Neutrophil (primary cell): ENCODE measurements at regions not wholly inside any gene's neighbourhood (a gene's known extent, or its start where the extent isn't known, plus 50 kb on each side); places are given as distances from the start of the nearest gene placed in this dataset.
A peak's percentile ranks its signal among the peaks of the same experiment; 100 is the strongest.

Source experiments
- H3K27ac ChIP-seq: fragments of 200-600 bp; sonication (generic); 2 replicates; pipeline ENCODE4 v1.5.1; 2016; ENCODE audit warnings: mild to moderate bottlenecking, moderate library complexity
- H3K27me3 ChIP-seq: fragments of 200-600 bp; sonication (generic); 2 replicates; pipeline ENCODE4 v1.6.0; 2016; ENCODE audit warnings: mild to moderate bottlenecking
- H3K36me3 ChIP-seq: fragments of 200-600 bp; sonication (generic); 2 replicates; pipeline ENCODE4 v1.5.1; 2017
- H3K4me1 ChIP-seq, 2 experiments: fragments of 200-600 bp in 1 of 2; sonication (generic) in 1 of 2; 1 replicate in 1 of 2; 2 replicates in 1 of 2; pipeline versions ENCODE4 v1.5.1 to v1.6.1; 2013 to 2016; ENCODE audit warnings: low read depth in 1 of 2, low read length in 1 of 2, mild to moderate bottlenecking in 1 of 2, moderate library complexity in 1 of 2; ENCODE audit not compliant: control insufficient read depth in 1 of 2, insufficient read depth in 1 of 2
- H3K4me3 ChIP-seq, 2 experiments: fragments of 200-600 bp in 1 of 2; sonication (generic) in 1 of 2; 1 replicate in 1 of 2; 2 replicates in 1 of 2; pipeline ENCODE4 v1.5.1; 2013 to 2016; ENCODE audit warnings: low read depth in 1 of 2, low read length in 1 of 2, mild to moderate bottlenecking in 1 of 2, moderate library complexity in 1 of 2
- H3K9me3 ChIP-seq: fragments of 200-600 bp; sonication (generic); 2 replicates; pipeline ENCODE4 v1.5.1; 2016
- CTCF ChIP-seq: fragments of 200-600 bp; sonication (generic); IDR thresholded peaks from 2 replicates; pipeline ENCODE4 v1.5.1; 2016; ENCODE audit warnings: antibody characterized with exemption

GRCh38 chr2:48108455-48108854, 202.2 kb upstream of the FBXO11 start:
- no peak overlapping the region for H3K27ac ChIP-seq

GRCh38 chr2:48109491-48110204, 203.3 kb upstream of the FBXO11 start:
- Histone ChIP-seq H3K27ac (no peak overlapping the region), H3K27me3 (no peaks in the 10 kb centered on the region), H3K4me3 (no peak overlapping the region), H3K4me1 (peaks cover 47 to 48% of the 10 kb centered on the region in 2 experiments), H3K36me3 (no peaks in the 10 kb centered on the region), H3K9me3 (no peaks in the 10 kb centered on the region)
- no peak for TF ChIP-seq CTCF

More at GRCh38 chr2:48108455-48108854, 202.2 kb upstream of the FBXO11 start:
- H3K36me3 ChIP-seq = no peaks in the 10 kb centered on the region
- H3K27me3 ChIP-seq = no peaks in the 10 kb centered on the region
- H3K4me3 ChIP-seq = no peak overlapping the region
- H3K9me3 ChIP-seq = no peaks in the 10 kb centered on the region
- TF ChIP-seq CTCF = no peak
- peaks cover 35 to 36% of the 10 kb centered on the region in 2 experiments for H3K4me1 ChIP-seq

DNA sequence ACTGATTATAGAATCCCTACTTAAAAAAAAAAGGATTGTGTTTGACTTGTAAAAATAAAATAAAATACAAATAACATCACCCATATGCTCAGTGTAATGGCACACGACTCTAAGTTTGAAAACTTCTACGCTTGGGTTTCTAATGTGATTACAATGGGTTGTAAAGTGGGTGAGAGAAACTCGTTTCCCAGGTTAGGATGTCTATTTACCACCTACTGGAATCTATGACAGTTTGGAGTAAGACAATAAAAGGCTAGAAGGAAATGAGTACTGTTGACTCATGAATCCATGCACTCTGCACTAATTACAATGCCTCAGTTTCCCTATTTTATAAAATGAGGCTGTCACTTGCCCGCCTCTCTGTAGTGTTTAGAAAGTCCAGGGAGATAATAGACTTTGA, 204.0 kb upstream of the FOXN2 start:
- no peak overlapping the region for H3K4me3 ChIP-seq
- H3K36me3 ChIP-seq = no peaks in the 10 kb centered on the region
- no peak for TF ChIP-seq CTCF
- no peaks in the 10 kb centered on the region for H3K9me3 ChIP-seq
- no peak overlapping the region for H3K27ac ChIP-seq
- H3K4me1 ChIP-seq = peaks cover 53 to 54% of the 10 kb centered on the region in 2 experiments
- H3K27me3 ChIP-seq = no peaks in the 10 kb centered on the region

DNA sequence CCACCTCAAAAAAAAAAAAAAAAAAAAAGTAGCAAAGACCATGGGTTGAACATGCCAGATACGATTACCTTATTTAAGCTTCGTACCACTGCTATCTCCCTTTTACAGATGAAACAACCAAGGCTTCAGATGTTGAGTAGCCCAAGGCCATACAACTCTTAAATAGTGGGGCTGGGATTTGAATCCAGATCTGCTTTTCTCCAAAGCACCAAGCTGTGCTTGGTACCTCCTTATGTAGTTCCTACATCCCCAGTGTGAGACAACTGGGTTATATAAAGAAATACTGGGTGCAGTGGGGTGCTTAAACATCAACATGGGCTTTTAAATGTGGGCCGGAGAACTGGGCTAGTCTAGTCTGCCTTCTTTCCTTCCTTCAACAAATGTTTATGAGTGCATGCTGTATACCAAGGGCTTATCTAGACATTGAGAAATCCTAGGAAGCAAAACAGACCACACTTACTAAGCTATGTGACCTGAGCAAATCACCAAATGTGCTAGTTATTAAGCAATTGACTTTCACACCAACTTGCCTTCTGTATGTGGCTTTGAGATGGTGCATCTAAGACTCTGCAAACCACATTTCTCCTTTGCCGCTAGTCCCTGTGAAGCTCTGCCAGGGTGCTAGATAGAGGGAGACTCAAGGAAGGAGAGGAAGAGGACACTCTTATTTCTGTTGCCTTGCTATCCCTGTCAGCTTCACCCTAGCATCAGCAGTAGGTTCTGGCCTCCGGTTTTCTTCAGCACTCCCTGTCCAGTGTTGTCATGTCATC, 201.4 kb upstream of the FOXN2 start:
- no peak for TF ChIP-seq CTCF
- Histone ChIP-seq H3K27ac (peak overlapping the region; percentile 88), H3K36me3 (no peaks in the 10 kb centered on the region), H3K9me3 (no peaks in the 10 kb centered on the region), H3K4me1 (peaks cover 40 to 45% of the 10 kb centered on the region in 2 experiments), H3K4me3 (peak overlapping the region in 1 of 2 experiments; percentile 7), H3K27me3 (no peaks in the 10 kb centered on the region)

DNA sequence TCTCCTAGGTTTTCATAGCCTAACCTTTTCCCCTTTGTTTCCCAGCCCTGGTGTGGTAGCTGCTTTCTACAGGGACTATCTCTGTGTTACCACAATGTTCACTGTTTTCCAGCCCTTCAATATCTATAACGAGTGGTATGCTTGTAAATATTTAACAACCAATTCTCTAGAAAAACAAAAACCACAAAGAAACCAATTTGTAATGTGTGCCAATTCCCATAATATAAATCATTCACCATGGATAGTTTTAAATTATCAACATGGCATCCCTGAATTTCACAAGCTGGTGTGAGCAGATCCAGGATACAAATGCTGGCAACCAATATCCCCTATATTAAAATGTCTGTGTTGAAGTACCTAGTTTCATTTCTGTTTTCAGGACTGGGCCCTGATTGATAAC, 200.7 kb upstream of the FOXN2 start:
- no peak for TF ChIP-seq CTCF
- no peaks in the 10 kb centered on the region for H3K27me3 ChIP-seq
- no peaks in the 10 kb centered on the region for H3K9me3 ChIP-seq
- H3K27ac ChIP-seq = peak overlapping the region; percentile 88
- no peak overlapping the region for H3K4me3 ChIP-seq
- H3K36me3 ChIP-seq = no peaks in the 10 kb centered on the region
- peaks cover 40 to 45% of the 10 kb centered on the region in 2 experiments for H3K4me1 ChIP-seq
